HG03558 (cell line): ENCODE measurements at regions not wholly inside any gene's neighbourhood (a gene's known extent, or its start where the extent isn't known, plus 50 kb on each side); places are given as distances from the start of the nearest gene placed in this dataset.

Experiments used
- ATAC-seq: cut with Tn5 transposase; IDR thresholded peaks from one replicate; pipeline ENCODE4 v1.9.1; 2021; ENCODE audit warnings: moderate number of reproducible peaks; ENCODE audit not compliant: unreplicated experiment; ENCODE audit errors: extremely low read depth

DNA sequence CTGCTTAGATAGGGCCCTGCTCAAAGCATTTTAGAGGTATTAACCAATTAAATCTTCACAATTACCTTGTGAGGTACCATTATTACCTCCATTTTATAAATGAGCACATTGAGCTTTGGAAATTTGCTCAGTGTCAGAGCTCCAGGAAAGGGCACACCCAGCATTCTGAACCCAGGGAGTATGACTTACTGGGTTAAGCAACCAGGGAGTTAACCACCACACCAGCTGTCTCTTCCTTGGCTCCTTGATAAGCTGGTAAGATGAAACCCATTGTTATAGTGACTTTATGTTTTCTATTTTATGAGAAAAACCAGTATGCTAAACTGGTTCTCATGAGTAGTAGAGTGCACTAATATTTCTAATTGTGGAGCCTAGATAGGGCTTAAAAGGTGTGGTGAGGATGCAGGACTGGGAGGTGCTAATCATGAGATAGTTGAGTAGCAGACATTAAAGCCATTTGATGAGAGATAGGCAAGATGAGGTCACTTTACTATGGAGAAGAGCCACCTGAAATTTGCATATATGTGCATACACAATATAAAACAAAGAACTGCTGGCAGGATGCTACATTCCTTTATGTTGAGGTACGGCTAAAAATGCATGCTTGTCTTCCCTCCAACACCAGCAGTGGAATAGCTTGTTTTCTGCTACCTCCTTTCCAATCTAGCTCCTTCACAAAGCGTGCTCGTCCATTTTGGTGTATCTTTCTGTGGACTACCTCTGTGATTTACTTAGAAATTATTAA, 556.1 kb downstream of the SPRY1 start:
- no peak for ATAC-seq

DNA sequence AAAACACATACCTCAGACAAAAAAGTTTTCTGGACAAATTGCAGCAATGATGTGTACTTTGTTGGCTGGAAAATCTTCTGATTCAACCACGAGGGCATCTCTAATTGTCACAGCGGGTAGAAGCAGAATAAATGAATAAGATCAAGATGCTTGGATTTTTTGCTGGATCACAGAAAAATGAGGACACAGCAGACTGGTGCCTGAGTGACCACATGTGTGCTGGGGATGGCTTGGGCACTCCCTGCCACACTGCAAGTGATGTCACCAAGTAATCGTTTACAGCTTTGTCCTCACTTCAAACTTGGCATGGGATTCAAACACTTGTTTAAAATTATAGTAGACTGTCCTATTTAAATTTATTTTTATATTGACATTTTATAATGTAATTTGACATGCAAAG, 557.0 kb downstream of the SPRY1 start:
- ATAC-seq: no peak

DNA sequence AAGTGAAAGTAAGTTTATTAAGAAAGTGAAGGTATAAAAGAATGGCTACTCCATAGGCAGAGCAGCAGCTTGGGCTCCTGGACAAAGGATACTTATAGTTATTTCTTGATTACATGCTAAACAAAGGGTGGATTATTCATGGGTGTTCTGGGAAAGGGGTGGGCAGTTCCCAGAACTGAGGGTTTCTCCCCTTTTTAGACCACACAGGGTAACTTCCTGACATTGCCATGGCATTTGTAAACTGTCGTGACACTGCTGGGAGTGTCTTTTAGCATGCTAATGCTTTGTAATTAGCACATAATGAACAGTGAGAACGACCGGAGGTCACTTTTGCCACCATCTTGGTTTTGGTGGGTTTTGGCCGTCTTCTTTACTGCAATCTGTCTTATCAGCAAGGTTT, 557.6 kb downstream of the SPRY1 start:
- ATAC-seq: no peak

DNA sequence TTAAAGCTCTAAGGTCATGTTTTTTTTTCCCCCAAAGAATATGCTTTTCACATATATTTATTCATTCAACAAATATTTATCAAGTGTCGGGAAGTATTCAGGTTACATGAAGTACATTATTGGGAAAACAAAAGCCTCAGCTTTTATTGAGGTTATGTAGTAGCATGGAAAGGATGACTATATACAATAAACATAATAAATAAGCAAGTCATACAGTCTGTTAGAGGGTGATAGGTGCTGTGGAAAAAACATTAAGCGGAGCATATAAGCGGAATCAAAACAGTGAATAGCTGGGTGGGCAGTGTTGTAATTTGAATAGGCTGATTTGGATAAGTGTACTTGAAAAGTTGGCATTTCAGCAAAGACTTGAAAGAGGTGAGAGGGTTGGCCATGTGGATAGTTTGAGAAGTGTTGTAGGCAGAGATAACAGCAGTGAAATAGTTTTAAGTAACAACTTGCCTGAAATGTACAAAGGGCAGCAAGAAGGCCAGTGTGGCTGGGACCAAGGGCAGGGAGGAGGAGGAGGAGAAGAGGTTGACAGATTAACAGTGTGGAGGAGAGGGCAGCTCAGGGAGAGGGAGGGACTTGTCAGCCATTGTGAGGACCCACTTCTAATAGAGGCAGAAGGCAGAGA, 558.7 kb downstream of the SPRY1 start:
- no peak for ATAC-seq

DNA sequence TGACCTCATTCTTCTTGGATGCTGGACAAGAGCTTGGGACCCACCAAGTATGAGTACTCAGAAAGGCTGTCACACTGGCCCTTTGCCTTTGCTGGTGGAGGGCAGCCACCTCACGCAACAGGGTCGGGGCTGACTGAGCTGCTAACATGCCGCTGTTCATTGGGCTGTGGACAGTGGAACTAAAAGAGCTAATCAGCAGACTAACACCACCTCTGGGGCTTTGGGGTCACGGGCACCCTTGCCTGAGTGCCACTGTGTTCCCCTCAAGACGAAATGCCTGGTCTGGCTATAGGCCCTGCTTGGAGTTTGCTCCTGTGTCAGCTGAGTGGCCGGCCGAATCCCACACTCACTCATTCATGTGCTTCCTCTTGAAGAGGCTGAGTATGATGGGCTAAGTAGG, 559.6 kb downstream of the SPRY1 start:
- no peak for ATAC-seq

DNA sequence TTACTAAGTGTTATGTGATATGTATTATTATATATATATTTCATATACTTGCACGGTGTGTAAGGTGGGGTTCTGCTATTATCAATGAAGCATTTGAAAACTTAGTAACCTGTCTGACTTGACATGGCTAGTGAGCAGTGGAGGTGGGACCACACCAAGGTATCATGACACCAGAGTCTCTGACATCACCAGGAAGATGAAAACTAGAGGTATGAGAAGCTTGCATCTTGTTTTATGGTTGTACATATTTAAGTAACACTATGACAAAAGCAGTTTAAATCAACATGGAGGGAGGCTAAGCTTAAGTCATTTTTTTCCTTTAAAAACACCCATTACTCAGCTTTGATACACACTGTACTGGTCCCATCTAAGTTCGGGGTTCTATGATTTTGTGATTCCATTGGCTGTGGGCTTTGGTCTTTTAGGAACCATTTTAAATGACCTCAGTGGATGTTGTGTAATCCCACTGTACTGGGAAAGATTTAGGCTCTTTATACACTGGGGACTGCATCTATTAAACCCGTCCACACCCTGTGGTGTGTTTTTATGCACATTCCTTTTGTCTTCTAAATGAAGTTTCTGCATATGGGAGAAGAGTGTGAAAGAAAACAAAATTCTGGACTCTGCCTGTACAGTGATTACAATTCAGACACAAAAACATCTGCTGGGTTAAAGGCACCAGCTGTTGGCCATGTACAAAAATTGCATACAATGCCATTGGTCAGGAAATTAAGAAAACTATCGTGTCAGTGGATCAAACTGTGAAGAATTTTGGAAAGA, 570.6 kb downstream of the SPRY1 start:
- no peak for ATAC-seq

DNA sequence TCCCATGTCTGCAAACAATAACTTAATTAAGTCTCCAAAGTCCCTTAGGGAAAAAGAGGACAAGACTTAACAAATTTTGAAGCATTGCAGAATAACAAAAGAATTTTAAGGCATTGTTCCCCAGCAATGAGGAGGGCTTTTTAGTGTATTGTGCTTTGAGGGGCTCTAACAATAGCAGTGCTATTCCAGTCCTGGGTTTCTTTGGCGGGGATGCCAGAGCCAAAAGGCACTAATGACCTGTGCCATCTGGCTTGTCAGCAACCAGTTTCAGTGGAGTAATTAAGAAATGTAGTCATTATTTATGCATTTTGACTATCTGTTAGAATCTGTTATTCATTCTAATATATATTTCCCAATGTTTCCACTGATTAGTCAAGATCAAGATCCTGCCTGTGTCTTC, 575.4 kb downstream of the SPRY1 start:
- ATAC-seq: no peak

DNA sequence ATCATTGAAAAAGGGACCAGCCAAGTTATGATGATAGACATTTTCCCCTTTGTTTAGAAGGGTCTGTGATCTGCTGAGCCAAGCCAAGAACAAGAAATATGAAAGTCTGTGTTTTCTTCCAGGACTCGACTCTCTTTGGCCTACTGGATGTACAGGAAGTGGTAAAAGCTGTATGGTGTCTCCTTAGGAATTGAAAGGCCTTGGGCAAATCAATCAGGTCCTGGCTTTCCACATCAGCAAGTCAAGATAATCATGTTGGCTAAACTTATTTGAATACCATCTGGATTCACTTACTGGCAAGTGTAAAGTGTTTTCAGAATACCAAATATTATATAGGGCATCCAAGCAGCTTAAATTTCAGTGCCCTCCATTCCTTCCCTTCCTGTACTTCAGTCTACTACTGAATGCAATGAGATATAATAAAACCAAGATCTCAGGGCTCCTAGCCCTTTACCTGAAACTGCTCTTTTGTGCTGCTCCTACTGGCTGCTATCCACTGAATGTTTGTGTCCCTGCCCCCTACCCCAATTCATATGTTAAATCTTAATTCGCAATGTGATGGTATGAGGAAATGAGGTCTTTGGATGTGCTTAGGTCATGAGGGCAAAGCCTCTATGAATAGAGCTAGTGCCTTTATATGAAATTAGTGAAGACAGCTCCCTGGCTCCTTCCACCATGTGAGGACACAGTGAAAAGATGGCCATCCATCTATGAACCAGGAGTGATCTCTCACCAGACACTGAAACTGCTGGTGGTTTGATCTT, 578.0 kb downstream of the SPRY1 start:
- ATAC-seq: no peak

DNA sequence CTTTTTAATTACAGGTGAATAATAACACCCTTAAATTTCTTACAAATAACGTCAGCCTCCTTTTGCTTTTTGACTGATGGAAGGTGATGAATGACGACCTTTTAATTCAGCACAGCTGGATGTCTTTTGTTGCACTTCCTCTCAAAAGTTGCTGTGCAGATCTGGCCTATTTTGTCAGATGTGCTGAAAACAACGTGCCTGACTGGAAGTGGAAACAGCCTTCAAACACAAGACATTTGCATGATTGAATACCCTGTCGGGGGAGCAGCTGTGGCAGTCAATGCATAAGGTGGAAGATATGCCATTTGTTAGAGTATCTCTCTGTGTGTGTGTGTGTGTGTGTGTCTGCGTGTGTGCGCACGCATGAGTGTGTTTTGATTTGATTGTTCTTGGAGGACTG, 579.7 kb downstream of the SPRY1 start:
- ATAC-seq: no peak

DNA sequence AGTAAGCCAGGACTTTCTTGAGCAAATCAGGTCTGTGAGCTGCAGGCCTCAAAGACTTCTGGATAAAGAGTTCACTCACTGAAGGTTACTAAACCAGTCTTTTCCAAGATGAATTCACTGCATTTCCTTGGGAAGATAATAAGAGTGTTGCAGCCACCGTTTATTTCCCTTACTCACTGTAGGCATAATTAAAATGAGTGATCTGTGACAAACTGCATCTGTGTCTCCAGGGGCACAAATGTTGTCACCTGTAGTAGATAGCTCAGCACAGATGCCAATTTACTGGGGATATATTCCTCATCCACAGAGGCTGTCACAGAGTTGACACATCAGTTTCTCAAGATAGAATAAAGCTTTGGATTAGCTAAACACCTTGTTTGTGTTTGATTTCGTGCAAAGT, 580.2 kb downstream of the SPRY1 start:
- ATAC-seq: no peak

DNA sequence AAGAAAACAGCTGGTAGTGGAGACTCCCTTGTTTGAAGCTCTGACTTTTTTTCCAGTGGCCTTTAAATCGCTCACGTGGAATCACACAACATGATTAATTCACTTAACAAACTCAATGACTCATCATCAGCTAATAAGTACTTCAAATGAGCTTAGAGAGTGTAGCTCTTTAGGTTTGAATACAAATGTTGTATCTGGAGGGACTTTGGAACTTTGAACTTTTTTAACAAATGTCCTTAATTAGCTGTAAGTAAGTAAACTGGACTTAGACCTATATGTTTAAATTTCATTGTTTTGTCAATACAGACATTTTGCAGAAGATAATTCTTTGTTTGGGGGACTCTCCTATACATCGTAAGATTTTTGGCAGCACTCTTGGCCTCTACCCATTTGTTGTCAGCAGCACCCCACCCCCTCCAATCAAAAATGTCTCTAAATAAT, 581.1 kb downstream of the SPRY1 start:
- no peak for ATAC-seq

DNA sequence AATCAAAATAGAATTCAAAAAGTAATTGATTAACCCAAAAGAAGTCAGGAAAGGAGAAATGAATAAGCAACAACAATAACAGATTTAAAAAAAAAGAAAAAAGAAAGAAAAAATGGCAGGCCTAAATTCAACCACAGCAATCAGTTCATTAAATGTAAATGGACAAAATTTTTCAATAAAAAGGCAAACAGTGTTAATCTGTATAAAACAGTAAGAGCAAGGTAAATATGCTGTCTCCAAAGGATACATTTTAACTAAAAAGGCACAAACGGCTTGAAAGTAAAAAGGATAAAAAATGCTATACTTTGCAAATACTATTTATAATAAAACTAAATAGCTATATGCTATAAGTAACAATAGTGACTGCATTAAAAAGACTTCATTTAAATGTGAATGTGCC, 582.0 kb downstream of the SPRY1 start:
- no peak for ATAC-seq

DNA sequence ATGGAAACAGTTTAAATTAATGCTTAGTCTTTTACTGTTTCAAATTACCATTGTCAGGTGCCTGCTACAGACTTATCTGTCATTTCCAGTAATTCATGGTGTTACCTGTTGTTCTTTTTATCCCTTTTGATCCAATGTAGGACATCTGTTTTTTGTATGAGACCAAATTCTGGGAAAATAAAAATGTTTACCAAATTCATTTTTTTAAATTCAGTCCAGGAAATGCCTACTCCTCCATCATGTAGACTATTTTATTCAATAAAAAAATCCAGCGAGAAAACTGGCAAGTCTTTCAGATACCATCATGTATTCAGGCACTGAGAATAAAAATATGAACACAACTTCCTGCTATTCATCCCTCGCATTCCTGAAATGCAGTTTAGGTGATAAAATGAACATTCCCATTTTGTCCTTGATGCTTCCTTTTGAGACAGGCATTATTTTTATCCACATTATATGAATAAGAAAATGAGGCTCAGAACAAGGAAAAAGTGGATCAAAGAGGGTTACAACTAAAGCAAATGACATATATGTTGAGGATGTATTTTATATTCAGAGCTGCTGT, 584.2 kb downstream of the SPRY1 start:
- ATAC-seq: no peak

DNA sequence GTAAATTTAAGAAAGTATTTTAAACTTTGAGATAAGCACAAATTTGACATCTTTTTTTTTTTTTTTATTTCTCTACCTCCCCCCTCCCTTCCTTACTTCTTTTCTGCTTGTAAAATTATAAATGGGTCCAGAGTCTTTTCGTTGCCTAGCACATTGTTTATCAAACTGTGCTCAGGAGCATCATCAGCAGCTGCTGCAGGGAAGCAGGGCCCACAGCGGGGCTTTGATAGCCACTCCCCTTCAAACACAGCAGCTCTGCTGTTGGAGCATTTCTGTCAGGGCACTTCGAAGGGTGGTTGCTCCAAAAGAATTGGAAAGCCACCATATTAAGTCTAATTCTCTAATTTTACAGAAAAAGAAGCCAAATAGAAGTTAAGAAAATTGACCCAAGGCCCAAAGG, 588.3 kb downstream of the SPRY1 start:
- ATAC-seq: no peak

DNA sequence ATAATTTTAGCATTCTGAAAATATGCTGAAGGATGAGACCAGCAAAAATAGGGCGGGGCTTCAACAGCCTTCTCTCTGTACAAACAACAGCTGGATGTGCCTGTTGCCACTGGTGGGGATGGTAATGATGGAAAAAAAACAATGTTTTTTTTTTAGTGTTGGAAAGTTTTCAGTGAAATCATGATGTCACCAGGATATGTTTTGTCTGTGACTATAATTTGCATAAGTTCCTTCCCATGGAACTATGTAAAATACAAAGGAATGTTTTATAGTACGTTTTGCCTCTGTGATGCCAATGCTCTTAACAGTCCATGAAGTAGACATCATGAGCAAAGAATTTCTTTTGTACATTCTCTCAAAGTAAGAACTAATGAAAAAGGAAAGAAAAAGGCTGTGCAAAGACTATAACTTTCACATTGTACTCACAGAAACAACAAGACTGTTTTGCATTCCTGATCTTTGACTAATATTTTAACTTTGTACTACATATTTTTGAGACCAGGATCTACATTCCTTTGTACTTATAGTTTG, 589.7 kb downstream of the SPRY1 start:
- ATAC-seq: no peak

DNA sequence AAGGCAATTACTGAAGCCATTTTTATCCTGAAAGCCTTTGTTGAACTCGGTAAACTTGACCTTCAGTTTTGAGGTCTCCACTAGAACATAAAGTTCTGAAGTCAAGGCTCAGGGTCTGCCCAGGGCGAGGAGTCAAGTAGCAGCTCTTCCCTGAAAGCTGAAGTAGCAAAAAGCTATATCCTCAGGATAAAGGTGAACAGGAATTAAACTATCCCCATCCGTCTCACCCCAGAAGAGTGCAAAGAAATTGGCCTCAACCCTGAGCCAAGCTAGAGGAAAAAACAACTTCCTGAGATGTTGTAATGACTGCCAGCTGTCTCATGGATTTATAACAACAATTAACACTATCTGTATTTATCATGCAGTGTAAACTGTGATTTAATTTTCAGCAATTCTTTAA, 590.8 kb downstream of the SPRY1 start:
- no peak for ATAC-seq

DNA sequence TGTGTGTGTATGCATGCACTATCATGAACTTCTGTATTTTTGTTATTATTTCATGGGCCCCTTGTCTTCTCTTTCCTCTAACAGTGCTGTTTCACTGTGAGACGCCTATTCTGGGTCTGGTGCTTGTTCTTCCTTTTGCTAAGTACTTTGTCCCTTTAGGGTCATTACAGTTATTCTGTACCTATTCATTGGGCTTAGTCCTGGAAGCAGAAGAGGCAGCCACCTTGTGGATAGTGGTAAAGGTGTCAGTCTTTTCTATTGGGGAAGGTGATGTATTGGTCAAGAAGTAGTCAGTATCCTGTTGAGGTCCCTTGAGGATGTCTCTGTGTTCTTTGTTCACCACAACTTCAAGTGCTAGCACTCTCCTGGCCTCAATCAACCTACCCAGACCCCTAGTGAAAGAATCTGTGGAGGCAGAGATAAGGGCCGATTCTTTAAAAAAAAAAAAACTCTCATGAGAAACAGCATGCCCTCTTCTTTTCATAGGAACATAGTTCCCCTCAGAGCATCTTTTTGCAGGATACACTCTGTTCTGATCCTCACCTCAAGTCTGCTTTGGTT, 593.8 kb downstream of the SPRY1 start:
- no peak for ATAC-seq

DNA sequence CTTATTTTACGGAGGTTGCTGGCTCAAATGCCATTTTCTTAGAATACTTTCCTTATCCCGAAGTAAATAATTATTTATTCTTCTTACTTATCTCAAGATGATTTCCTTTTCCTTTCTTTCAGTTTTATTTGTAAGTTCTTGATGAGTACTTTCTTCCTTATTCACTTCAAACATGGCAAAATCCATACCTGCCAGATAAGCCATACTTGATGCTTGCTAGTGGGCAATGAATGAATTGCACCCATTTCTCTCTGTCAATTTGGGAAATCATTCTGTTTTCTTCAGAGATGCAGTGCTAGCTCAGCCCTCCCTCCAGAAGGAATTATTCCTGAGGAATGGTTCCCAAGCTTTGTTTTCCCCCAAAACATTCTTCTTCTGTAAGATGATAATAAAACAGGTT, 598.3 kb downstream of the SPRY1 start:
- no peak for ATAC-seq

DNA sequence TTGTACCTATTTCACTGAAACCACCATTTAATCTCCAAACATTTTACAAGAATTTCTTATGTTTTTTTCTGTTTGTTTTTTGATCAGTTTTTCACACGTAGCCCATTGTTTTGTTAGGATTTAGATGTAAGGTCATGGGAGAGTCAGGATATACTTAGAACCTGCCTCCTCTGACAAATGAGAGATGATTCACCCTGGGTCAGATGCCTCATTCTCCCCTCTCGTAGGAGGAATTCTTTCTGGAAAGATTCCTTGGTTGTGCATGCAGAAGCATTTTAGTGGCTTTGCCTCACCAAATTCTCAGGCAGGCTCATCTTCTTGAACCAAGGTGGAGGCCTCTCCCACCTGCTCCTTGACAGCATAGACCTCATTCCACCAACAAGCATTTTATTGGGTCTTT, 599.3 kb downstream of the SPRY1 start:
- no peak for ATAC-seq
